Muscle of back (tissue), 3 donors: ENCODE measurements at regions not wholly inside any gene's neighbourhood (a gene's known extent, or its start where the extent isn't known, plus 50 kb on each side); places are given as distances from the start of the nearest gene placed in this dataset.
A peak's percentile ranks its signal among the peaks of the same experiment; 100 is the strongest.
"Not testable (repeated sequence)": the region's sequence is repeated elsewhere in the genome, so short reads cannot be mapped to it uniquely, and the experiment has no call there.

Experiments
- DNase-seq, 3 donors: peaks; one replicate each; pipeline versions ENCODE4 v3.0.0 to v3.0.0-alpha.2; 2013

DNA sequence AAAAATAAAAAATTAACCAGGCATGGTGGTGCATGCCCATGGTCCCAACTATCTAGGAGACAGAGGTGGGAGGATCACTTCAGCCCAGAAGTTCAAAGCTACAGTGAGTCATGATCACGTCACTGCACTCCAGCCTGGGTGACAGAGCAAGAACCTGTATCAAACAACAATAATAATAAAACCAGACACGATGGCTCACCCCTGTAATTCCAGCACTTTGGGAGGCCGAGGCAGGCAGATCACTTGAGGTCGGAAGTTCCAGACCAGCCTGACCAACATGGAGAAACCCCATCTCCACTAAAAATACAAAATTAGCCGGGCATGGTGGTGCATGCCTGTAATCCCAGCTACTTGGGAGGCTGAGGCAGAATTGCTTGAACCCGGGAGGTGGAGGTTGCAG, 159.4 kb downstream of the SKIDA1 start:
- DNase-seq: not testable (repeated sequence)

DNA sequence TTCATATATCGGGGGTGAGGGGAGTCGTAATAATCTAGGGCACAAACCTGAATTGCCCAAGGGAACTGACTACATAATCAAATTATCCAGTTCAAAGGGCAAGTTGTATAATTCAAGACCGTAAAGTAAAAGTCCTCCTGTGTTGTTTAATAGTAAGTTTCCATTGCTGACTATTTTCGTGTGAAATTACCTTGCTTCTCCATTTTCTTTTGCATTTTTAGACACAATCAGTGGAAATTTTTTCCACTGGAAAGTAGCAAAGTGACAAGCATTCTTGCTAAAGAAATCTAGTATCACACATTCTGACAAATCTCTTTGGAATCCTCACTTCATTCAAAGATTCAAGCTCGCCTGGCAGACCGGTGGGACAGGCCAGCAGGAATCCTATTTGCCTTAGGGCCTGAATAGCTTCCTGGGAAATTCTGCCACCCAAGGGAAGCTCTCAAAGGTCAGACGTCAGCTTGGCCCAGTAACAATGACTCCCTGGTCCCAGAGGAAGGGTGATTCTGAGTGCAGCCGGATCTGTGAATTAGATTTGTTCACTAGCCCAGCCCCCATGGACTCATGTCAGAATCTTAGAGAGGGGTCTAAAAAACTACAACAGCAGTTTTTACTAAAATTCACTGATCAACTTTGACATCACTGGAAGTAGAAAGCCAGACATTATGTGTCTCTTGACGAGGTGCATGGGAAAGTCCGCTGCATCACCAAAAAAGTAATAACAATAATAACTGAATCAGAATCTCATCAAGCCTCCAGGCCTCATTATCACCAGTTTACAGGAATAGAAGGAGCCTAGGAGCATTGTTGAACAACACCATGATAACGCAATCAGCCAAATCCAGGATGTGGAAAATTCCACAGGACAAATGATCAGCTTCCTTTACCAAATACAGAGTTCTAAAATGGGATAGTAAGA, 161.0 kb downstream of the SKIDA1 start:
- DNase-seq: peak in 1 of 3 donors; percentile 74

DNA sequence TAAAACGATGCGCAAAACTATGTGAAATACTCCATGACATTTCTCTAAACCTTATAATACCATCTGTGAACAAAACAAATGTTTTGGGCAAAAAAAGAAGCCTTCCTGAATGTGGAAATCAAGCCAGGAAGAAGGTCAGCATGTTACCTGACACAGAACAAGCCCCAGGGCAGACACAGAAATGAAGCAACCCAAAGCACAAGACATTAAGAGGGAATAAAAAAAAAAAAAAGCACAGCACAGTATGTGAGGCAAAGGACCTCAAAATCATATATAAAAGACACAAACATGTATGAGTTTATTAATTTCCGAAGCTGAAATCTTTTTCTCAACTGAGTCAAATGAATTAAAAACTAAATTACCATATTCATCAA, 161.8 kb downstream of the SKIDA1 start:
- DNase-seq: no peak

DNA sequence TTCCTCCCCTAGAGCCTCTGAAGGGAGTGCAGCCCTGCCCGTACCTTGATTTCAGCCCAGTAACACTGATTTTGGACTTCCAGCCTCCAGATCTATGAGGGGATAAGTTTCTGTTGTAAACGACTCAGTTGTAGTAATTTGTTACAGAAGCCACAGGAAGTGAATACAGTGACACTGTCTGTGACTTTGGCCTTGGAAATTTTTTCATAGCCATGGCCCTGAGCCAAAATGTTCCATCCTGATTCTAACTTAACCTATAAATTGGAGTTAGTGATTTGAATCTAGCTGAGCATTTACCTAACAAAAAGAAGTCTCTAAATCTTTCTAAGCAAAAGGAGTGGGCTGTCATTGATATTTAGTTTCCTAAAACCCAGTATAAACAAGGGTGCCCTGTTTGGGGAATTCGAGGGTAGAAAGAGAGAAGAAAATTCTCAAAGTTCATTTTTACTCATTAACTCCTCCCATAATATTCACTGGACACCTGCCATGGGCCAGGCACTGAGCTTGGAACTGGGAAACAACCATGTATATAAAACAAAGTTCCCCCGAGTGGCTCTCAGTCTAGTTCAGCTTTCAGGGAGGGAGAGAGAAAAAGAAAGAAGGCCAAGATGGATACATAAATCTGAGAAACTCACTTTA, 162.3 kb downstream of the SKIDA1 start:
- DNase-seq: peak in 1 of 3 donors; percentile 67

DNA sequence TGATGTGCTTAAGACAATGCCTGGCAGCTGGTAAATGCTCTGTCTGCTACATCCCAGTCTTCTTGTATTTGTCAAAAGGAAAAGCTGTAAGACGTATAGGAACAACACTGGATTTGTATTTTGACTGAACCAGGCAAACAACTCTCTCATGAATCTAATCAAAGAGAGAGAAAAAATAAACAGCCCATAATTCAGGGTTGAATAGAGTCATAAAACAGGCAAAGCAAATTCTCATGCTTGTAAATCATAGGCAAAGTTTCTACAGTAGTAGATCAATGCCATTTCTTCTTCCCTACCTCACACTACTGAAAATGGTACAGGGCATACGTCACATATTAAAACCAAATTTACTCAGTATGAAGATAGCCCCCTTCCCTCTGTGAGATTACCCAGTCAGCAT, 166.3 kb downstream of the SKIDA1 start:
- DNase-seq: no peak

DNA sequence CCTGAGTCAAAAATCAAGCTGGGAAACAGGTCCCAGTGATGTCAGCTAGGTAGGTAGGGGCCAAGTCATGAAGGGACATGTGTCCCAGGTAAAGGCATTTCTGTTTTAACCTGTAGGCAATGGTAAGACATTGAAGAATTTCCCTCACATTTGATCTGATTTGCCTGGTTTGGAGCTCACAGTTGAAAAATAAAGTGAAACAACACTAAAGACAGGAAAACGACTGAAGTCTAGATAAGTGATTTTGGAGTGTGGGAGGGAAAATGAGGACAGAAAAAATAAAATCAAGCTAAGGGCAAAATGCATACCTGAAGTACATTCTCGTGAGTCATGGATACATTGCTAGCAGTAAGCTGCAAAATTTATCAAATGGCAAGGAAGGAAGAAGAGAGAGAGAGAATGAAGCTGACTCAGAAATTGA, 169.9 kb downstream of the SKIDA1 start:
- no peak for DNase-seq

DNA sequence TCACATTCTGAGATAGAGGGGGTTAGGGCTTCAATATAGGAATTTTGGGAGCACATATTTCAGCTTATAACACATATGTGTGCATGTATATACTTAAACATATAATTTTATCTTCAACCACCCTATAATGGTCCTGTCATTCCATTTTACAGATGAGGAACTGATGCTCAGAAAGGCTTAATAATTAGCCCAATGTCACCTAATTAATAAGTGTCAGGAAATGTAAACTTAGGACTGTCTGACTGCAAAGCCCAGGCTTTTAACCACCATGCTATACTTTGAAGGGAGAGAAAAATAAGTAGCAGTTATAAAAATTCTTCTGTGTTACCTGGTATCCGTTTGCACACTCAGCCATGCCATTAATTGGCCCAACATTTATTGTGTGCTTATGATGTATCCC, 172.6 kb downstream of the SKIDA1 start:
- no peak for DNase-seq

DNA sequence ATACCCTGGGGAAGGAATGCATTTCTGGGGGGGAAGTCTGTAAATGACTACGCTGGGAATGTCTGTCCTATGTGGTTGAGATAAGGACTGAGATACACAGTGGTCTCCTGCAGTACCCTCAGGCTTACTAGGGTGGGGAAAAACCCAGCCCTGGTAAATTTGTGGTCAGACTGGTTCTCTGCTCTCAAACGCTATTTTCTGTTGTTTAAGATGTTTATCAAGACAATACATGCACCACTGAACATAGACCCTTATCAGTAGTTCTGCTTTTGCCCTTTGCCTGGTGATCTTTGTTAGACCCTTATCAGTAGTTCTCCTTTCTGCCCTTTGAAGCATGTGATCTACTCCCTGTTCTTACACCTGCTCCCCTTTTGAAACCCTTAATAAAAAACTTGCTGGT, 173.9 kb downstream of the SKIDA1 start:
- not testable (repeated sequence) for DNase-seq

DNA sequence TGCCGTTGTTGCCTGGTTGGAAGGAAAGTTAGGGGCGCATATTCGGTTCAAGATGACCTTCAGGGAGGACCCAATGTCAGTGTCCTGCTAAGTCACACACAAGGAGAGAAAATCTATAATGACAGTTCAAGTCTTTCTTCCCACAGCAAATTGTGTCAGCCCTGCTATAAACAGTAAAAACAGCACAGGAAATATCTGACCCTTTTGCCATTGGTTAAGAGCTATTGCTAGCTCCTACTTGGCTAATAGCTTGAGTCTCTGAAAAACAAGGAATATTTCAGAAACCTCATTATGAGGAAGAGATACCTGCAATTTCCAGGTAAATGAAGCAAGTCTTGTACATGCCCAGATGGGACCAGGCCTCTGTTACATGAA, 175.6 kb downstream of the SKIDA1 start:
- DNase-seq: no peak

DNA sequence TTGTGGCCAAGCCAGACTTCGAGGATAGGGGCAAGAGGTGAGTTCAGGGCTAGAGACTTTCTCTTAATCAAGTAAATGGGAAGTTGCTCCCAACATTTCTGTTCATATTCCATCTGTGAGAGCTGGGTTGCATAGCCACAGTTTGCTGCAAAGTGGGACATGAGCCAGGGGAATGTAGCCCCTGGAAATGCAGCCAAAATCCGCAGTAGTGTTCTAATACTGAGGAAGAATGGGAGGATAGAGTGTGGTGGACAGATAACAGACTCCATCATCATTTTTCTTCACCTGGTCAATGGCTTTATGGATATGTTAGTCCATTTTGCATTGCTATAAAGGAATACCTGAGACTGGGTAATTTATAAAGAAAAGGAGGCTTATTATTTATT, 177.7 kb downstream of the SKIDA1 start:
- no peak for DNase-seq

DNA sequence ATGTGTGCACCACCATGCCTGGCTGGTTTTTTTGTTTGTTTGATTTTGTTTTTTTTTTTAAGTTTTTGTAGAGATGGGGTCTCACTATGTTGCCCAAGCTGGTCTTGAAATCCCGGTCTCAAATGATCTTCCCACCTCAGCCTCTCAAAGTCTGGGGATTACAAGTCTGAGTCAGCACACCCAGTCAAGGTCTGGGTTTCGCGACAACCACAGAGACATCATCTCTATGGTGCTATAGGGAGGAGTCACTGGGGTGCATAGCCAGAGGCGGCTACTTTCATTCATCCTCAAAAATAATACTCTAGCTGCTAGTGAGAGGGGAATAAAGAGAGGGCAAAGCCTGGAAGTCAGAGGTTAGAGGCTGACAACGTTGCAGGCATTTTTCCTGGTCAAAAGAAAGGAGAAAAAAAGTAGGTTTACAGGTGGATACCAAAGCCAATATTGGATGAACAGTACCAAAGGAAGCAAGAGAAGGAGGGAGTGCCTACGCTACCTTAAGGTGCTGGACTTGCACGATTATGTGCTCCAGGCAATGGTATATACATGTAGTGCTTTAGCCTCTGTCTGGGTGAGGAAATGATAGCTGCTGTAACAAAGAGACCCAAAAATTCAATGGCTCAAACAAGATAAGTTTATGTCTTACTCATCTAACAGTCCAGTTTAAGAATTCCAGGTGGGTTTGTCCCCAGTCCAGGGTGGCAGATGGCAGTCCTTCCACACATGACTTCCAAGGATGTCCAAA, 178.3 kb downstream of the SKIDA1 start:
- DNase-seq: no peak

DNA sequence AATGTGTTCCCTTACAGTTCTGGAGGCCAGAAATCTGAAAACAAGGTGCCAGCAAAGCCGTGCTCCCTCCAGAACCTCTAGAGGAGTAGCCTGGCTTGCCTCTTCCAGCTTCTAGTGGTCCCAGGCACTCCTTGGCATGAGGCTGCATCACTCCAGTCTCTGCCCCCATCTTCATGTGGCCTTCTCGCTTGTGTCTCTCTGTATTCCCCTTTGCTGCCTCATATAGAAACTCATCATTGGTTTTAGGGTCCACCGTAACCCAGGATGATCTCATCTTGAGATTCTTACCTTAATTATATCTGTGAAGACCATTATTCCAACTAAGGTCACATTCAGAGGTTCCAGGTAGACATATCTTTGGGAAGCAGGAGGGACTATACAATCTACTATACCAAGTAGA, 182.4 kb downstream of the SKIDA1 start:
- DNase-seq: no peak

DNA sequence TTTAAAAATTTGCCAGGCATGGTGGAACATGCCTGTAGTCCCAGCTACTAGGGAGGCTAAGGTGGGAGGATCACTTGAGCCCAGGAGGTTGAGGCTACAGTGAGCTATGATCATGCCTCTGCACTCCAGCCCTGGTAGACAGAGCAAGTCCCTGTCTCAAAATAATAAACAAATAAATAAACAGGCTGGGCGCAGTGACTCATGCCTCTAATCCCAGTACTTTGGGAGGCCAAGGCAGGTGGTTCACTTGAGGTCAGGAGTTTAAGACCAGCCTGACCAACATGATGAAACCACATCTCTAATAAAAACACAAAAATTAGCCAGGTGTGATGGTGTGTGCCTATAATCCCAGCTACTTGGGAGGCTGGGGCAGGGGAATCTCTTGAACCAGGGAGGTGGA, 183.0 kb downstream of the SKIDA1 start:
- not testable (repeated sequence) for DNase-seq

DNA sequence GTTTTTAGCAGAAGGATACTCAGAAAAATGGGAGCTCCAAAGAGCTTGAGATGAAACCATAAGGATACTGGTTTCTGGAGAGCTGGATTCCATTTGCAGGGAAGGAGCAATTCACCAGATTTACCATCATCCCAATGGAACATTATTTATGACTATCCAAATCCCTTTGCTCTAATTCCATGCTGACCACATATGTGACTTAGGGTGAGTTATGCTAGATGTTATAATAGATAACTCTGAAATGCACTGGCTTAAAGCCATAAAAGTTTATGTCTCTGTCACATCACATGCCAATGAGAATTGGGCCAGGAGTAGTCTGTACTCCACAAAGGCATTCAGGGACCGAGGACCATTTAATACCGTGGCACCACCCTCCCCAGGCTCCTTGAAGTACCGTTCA, 185.2 kb downstream of the SKIDA1 start:
- DNase-seq: no peak

DNA sequence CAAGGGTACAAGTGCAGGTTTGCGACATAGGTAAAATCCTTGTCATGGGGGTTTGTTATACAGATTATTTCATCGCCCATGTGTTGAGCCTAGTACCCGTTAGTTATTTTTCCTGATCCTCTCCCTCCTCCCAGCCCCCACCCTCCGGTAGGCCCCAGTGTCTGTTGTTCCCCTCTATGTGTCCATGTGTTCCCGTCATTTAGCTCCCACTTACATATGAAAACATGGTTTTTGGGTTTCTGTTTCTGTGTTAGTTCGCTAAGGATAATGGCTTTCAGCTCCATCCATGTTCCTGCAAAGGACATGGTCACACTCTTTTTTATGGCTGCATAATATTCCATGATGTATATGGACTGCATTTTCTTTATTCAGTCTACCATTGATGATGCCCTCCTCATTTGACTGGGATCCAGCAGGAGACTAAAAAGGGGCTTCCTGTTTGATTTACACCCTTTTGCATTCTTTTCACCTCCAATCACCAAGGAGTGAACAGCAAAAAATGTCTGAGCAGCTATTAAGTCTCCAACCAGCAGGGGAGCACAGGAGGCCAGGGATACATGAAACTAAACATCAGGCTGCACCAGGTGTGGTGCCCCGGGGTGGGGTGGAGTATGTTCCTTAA, 188.2 kb downstream of the SKIDA1 start:
- no peak for DNase-seq

DNA sequence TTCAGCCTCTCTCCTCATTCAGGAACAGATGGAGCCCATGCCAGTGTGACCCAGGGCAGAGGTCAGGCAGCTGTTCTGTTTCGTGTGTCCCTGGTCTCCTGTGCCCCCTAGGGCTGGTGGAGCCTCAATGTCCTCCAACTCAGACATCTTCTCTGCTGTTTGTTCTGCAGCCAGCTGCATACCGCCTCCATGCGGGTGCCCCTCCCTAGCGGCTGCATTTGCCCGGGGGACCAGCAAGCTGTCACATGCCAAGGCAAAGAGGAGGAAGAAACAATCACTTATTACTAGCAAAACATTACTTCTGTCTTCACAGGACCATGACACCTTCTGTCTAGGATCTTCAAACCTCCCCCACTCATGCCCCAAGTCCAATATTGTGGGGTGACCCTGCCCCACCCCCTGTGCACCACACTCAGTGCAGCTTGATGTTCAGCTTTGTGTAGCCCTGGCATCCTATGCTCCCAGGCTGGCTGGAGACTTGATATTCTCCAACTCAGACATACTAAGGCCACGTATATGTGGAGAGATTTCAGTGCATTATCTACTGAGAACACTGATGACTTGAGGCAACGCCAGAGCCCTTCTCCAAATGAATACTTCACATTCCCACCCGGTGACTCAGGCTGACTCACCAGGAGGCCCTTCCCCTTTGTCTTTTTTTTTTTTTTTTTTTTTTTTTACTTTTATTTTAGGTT, 188.9 kb downstream of the SKIDA1 start:
- DNase-seq: peak; percentile 62 to 93 (median 74)

DNA sequence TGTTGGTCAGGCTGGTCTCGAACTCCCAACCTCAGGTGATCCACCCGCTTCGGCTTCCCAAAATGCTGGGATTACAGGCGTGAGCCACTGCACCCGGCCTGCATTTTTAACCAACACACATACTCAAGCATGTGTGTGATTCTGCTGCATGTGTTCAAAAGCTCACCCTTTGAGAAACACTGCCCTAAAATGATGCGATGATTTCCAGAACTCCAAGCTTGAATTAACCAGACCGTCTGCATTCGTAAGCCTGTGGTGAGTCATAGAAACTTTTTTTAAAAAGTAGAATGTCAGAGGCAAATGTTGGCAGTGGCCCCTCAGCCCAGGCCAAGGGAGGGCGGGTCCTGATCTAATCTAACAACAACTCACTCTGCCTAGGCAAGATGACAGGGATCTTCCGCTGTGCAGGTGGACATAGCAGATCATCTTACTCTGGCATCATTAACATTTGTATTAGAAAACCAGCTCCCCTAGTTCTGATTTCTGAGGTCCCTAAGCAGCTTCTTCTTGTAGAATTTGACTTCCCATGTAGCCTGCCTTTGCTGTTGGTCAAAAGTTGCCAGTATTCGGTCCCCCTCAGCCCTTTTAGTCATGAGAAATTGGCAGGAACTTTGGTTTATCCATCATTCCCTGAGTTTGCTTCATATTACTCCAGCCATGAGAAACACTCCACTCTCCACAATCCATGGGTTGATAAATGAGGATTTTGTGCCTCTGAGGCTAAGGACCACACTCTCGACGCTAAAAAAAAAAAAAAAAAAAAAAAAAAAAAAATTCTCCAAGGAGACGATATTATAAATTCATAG, 190.4 kb downstream of the SKIDA1 start:
- DNase-seq: peak; percentile 69 to 85 (median 84)

DNA sequence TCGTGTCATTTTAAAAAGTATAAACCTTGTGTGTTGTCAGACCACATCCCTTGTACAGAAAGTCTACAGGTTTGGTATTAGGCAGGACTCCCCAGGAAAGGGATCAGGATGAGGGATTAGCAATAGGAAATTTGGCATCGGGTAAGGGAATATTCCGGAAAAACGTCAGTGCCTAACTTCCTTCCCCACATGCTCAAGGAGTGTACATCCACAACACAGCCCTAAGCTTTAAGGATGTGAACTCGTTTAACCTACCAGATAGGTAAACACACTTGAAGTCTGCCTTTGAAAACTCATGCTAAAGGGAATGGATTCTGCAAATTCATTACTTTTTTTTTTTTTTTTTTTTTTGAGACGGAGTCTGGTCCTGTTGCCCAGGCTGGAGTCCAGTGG, 194.9 kb downstream of the SKIDA1 start:
- peak in 1 of 3 donors; percentile 66 for DNase-seq

DNA sequence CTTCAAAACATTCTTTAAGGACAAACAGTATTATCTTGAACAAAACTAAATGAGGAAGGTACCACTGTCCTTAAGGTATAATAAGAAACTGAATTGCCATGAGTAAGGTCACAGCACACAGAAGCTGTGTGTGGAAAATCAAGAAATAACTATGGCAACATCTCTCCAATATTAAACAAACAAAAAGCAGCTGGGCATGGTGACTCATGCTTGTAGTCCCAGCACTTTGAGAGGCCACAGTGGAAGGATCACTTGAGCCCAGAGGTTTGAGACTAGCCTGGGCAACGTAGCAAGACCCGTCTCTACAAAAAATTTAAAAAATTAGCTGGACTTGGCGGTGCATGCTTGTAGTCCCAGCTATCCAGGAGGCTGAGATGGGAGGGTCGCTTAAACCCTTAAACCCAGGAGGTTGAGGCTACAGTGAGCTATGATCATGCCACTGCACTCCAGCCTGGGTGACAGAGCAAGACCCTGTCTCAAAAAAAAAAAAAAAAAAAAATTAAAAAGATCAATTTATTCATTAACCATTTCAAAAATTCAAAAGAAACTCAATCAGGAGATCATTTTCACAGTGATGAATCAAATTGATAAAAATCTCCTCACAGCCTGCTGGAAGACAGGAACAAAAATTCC, 195.4 kb downstream of the SKIDA1 start:
- DNase-seq: peak; percentile 57 to 84 (median 69)
